Neutrophil (primary cell): ENCODE measurements at regions not wholly inside any gene's neighbourhood (a gene's known extent, or its start where the extent isn't known, plus 50 kb on each side); places are given as distances from the start of the nearest gene placed in this dataset.

ENCODE experiments used
- H3K27ac ChIP-seq: fragments of 200-600 bp; sonication (generic); 2 replicates; pipeline ENCODE4 v1.5.1; 2016; ENCODE audit warnings: mild to moderate bottlenecking, moderate library complexity
- H3K27me3 ChIP-seq: fragments of 200-600 bp; sonication (generic); 2 replicates; pipeline ENCODE4 v1.6.0; 2016; ENCODE audit warnings: mild to moderate bottlenecking
- H3K36me3 ChIP-seq: fragments of 200-600 bp; sonication (generic); 2 replicates; pipeline ENCODE4 v1.5.1; 2017
- H3K4me1 ChIP-seq, 2 experiments: fragments of 200-600 bp in 1 of 2; sonication (generic) in 1 of 2; 1 replicate in 1 of 2; 2 replicates in 1 of 2; pipeline versions ENCODE4 v1.5.1 to v1.6.1; 2013 to 2016; ENCODE audit warnings: low read depth in 1 of 2, low read length in 1 of 2, mild to moderate bottlenecking in 1 of 2, moderate library complexity in 1 of 2; ENCODE audit not compliant: control insufficient read depth in 1 of 2, insufficient read depth in 1 of 2
- H3K4me3 ChIP-seq, 2 experiments: fragments of 200-600 bp in 1 of 2; sonication (generic) in 1 of 2; 1 replicate in 1 of 2; 2 replicates in 1 of 2; pipeline ENCODE4 v1.5.1; 2013 to 2016; ENCODE audit warnings: low read depth in 1 of 2, low read length in 1 of 2, mild to moderate bottlenecking in 1 of 2, moderate library complexity in 1 of 2
- H3K9me3 ChIP-seq: fragments of 200-600 bp; sonication (generic); 2 replicates; pipeline ENCODE4 v1.5.1; 2016
- TF ChIP-seq, protein P1 (sequence below): fragments of 200-600 bp; sonication (generic); IDR thresholded peaks from 2 replicates; pipeline ENCODE4 v1.5.1; 2016; ENCODE audit warnings: antibody characterized with exemption

DNA sequence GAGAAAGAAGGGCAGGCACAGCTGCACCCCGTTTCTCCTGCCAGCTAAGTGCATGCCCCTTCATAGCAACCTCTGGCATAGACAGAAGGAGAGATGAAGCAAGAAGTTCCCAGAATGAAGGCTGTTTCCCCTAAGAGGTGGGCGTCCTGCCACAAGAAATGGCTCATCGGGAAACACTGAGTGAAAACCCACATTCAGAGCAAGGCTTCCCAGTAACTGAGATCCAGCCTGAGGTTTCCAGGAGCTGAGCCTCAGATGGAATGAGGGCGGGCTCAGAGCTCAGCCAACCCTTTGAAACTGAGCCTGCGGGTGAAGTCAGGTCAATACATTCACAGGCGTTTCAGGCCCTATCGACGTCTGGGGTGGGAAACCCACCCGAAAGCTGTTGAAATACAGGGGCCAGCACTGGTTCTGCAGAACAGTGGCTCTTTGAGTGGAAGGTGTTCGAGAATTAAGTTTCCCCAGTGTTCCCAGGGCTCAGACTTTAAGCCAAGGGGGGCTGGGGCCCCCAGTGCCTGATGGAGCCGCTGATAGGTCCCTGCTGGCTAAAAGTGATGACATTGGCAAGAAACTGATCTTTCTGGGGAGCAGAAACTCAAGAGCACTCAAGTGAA, 510.2 kb downstream of the RPS24 start:
- H3K27me3 ChIP-seq = peaks cover 5% of the 10 kb centered on the region
- H3K9me3 ChIP-seq = no peaks in the 10 kb centered on the region
- H3K36me3 ChIP-seq = no peaks in the 10 kb centered on the region
- TF ChIP-seq, protein P1, sequence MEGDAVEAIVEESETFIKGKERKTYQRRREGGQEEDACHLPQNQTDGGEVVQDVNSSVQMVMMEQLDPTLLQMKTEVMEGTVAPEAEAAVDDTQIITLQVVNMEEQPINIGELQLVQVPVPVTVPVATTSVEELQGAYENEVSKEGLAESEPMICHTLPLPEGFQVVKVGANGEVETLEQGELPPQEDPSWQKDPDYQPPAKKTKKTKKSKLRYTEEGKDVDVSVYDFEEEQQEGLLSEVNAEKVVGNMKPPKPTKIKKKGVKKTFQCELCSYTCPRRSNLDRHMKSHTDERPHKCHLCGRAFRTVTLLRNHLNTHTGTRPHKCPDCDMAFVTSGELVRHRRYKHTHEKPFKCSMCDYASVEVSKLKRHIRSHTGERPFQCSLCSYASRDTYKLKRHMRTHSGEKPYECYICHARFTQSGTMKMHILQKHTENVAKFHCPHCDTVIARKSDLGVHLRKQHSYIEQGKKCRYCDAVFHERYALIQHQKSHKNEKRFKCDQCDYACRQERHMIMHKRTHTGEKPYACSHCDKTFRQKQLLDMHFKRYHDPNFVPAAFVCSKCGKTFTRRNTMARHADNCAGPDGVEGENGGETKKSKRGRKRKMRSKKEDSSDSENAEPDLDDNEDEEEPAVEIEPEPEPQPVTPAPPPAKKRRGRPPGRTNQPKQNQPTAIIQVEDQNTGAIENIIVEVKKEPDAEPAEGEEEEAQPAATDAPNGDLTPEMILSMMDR = no peak
- no peaks in the 10 kb centered on the region for H3K4me1 ChIP-seq
- H3K27ac ChIP-seq = no peak overlapping the region
- H3K4me3 ChIP-seq = no peak overlapping the region

DNA sequence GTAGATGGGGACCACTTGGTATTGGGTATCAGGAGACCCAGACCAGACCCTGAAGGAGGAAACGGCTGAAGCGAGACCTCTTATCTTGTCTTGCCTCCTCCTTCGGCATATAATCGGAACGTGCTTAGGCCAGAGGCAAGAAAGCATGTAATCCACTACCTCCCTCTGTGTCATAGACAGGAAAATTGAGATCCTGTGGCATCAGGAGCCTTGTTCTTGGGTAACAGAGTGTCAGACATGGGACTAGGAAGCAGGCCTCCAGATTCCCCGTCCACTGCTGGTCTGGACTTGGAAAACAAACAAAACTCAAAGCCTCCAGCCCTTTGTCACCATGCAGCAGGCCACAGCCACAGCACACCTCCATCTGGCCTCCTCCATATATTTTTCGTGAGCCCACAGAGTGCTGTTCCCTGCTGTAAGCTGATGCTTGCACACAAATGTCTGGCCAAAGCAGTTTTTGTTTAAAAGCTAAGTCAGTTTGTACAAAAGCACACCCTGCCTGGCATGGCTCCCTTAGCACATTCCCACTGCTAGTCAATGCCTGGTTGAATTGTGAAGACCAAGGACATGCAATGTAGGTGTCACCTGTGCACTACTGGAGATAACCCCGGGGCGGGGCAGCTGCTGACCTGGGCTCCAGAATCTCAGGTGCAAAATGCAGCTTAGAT, 510.9 kb downstream of the RPS24 start:
- TF ChIP-seq, protein P1 = no peak
- Histone ChIP-seq H3K27ac (no peak overlapping the region), H3K4me1 (no peaks in the 10 kb centered on the region), H3K27me3 (peaks cover 1% of the 10 kb centered on the region), H3K36me3 (no peaks in the 10 kb centered on the region), H3K4me3 (no peak overlapping the region), H3K9me3 (no peaks in the 10 kb centered on the region)

DNA sequence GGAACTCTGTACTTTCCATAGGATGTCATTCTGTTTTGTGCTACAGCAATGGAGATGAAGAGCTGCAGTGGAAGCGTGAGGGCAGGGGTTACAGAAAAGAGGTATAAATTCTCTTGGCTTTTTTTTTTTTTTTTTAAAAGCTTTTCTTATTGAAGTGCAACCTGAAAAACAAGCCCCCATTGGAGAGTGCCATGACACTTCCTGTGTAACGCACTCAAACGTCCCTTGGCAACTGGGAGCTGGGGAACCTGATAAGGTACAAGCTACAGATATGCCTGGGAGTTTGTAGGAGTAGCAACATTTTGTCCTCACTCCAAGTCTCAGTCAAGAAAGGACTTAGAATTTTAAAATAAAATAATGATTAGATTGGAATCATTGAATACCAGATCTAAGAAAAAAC, 512.1 kb downstream of the RPS24 start:
- no peaks in the 10 kb centered on the region for H3K9me3 ChIP-seq
- no peak overlapping the region for H3K4me3 ChIP-seq
- H3K27ac ChIP-seq = no peak overlapping the region
- TF ChIP-seq, protein P1 = no peak
- no peaks in the 10 kb centered on the region for H3K36me3 ChIP-seq
- H3K27me3 ChIP-seq = no peaks in the 10 kb centered on the region
- H3K4me1 ChIP-seq = no peaks in the 10 kb centered on the region

GRCh38 chr10:78547397-78547796, 513.7 kb downstream of the RPS24 start:
- no peaks in the 10 kb centered on the region for H3K4me1 ChIP-seq
- TF ChIP-seq, protein P1 = no peak
- H3K4me3 ChIP-seq = no peak overlapping the region
- H3K36me3 ChIP-seq = no peaks in the 10 kb centered on the region
- H3K27me3 ChIP-seq = no peaks in the 10 kb centered on the region
- H3K9me3 ChIP-seq = no peaks in the 10 kb centered on the region
- no peak overlapping the region for H3K27ac ChIP-seq

- Histone ChIP-seq H3K9me3 (no peaks in the 10 kb centered on the region), H3K27me3 (no peaks in the 10 kb centered on the region), H3K36me3 (no peaks in the 10 kb centered on the region), H3K27ac (no peak overlapping the region), H3K4me1 (no peaks in the 10 kb centered on the region), H3K4me3 (no peak overlapping the region)
- TF ChIP-seq, protein P1 = no peak
Observed at GRCh38 chr10:78547905-78548304, 514.2 kb downstream of the RPS24 start.
